ENCODE measurements at regions not wholly inside any gene's neighbourhood (a gene's known extent, or its start where the extent isn't known, plus 50 kb on each side); places are given as distances from the start of the nearest gene placed in this dataset.
"Not testable (repeated sequence)": the region's sequence is repeated elsewhere in the genome, so short reads cannot be mapped to it uniquely, and the experiment has no call there.

- no peak for DNase-seq (ENCODE audit: extremely low read depth in 1 of 11, low read depth in 9 of 11, low spot score in 4 of 11)
These were observed 148.1 kb downstream of the KCNJ2 start for GRCh38 chr17:70317421-70317820.

- no peak for DNase-seq (ENCODE audit: extremely low read depth in 1 of 11, low read depth in 9 of 11, low spot score in 4 of 11)
These were observed 148.7 kb downstream of the KCNJ2 start for GRCh38 chr17:70318051-70318450.

GRCh38 chr17:70319516-70319915 lies 150.2 kb downstream of the KCNJ2 start:
- no peak for DNase-seq (ENCODE audit: extremely low read depth in 1 of 11, low read depth in 9 of 11, low spot score in 4 of 11)

GRCh38 chr17:70320673-70321345 lies 151.5 kb downstream of the KCNJ2 start:
- no peak for DNase-seq (ENCODE audit: extremely low read depth in 1 of 11, low read depth in 9 of 11, low spot score in 4 of 11)

- no peak for DNase-seq (ENCODE audit: extremely low read depth in 1 of 11, low read depth in 9 of 11, low spot score in 4 of 11)
These were observed 152.0 kb downstream of the KCNJ2 start for GRCh38 chr17:70321352-70321751.

- no peak for DNase-seq (ENCODE audit: extremely low read depth in 1 of 11, low read depth in 9 of 11, low spot score in 4 of 11)
These were observed 153.9 kb downstream of the KCNJ2 start for GRCh38 chr17:70323269-70323668.

- DNase-seq (ENCODE audit: extremely low read depth in 1 of 11, low read depth in 9 of 11, low spot score in 4 of 11), result no peak
These were observed 154.7 kb downstream of the KCNJ2 start for GRCh38 chr17:70324031-70324430.

GRCh38 chr17:70327279-70327678 lies 157.9 kb downstream of the KCNJ2 start:
- no peak for DNase-seq (ENCODE audit: extremely low read depth in 1 of 11, low read depth in 9 of 11, low spot score in 4 of 11)

- DNase-seq (ENCODE audit: extremely low read depth in 1 of 11, low read depth in 9 of 11, low spot score in 4 of 11), result no peak
These were observed 158.4 kb downstream of the KCNJ2 start for GRCh38 chr17:70327723-70328122.

- DNase-seq (ENCODE audit: extremely low read depth in 1 of 11, low read depth in 9 of 11, low spot score in 4 of 11), result no peak
These were observed 160.4 kb downstream of the KCNJ2 start for GRCh38 chr17:70329721-70330120.

GRCh38 chr17:70331066-70331465 lies 161.7 kb downstream of the KCNJ2 start:
- DNase-seq (ENCODE audit: extremely low read depth in 1 of 11, low read depth in 9 of 11, low spot score in 4 of 11), result not testable (repeated sequence)

- no peak for DNase-seq (ENCODE audit: extremely low read depth in 1 of 11, low read depth in 9 of 11, low spot score in 4 of 11)
These were observed 163.3 kb downstream of the KCNJ2 start for GRCh38 chr17:70332356-70333210.

GRCh38 chr17:70336411-70336810 lies 167.1 kb downstream of the KCNJ2 start:
- DNase-seq (ENCODE audit: extremely low read depth in 1 of 11, low read depth in 9 of 11, low spot score in 4 of 11), result no peak

- no peak for DNase-seq (ENCODE audit: extremely low read depth in 1 of 11, low read depth in 9 of 11, low spot score in 4 of 11)
These were observed 169.6 kb downstream of the KCNJ2 start for GRCh38 chr17:70338946-70339354.

- no peak for DNase-seq (ENCODE audit: extremely low read depth in 1 of 11, low read depth in 9 of 11, low spot score in 4 of 11)
These were observed 173.8 kb downstream of the KCNJ2 start for GRCh38 chr17:70343114-70343513.

- no peak for DNase-seq (ENCODE audit: extremely low read depth in 1 of 11, low read depth in 9 of 11, low spot score in 4 of 11)
These were observed 175.2 kb downstream of the KCNJ2 start for GRCh38 chr17:70344386-70345060.

- DNase-seq (ENCODE audit: extremely low read depth in 1 of 11, low read depth in 9 of 11, low spot score in 4 of 11), result no peak
These were observed 175.7 kb downstream of the KCNJ2 start for GRCh38 chr17:70345061-70345460.

GRCh38 chr17:70352834-70353233 lies 183.5 kb downstream of the KCNJ2 start:
- no peak for DNase-seq (ENCODE audit: extremely low read depth in 1 of 11, low read depth in 9 of 11, low spot score in 4 of 11)

- no peak for DNase-seq (ENCODE audit: extremely low read depth in 1 of 11, low read depth in 9 of 11, low spot score in 4 of 11)
These were observed 184.2 kb downstream of the KCNJ2 start for GRCh38 chr17:70353408-70354092.

Data from renal cortex interstitium (tissue), 11 donors.